ENCODE measurements at regions not wholly inside any gene's neighbourhood (a gene's known extent, or its start where the extent isn't known, plus 50 kb on each side); places are given as distances from the start of the nearest gene placed in this dataset.

DNA sequence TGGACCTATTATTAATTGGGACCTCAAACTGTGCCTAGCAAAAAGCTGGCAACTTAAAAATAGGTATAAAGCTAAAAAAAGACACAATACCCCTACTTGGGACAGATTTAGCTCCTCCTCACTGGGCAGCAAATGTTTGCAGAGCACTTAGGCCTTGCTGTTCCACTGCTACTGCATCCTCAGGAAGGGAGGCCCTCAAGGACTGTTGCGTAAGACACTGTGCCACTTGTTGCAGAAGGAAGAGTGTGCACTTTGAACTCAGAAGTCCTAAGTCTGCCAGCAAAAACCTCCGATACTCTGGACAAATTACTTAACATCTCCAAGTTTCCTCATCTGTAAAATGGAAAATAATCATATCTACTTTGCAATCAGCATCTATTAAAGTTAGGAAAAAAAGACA is 322.9 kb downstream of the BARHL2 start:
- Histone ChIP-seq H3K4me3 (ENCODE audit: low read length) (no peak overlapping the region), H3K27ac (ENCODE audit: low read length) (no peak overlapping the region), H3K4me1 (ENCODE audit: control insufficient read depth, insufficient read depth, low read length) (no peaks in the 10 kb centered on the region), H3K9me3 (ENCODE audit: control insufficient read depth, insufficient read depth, low read length) (no peaks in the 10 kb centered on the region), H3K36me3 (ENCODE audit: control insufficient read depth, insufficient read depth, low read length) (no peaks in the 10 kb centered on the region), H3K27me3 (ENCODE audit: control insufficient read depth, insufficient read depth, low read length) (no peaks in the 10 kb centered on the region)
- WGBS (ENCODE audit: insufficient coverage, insufficient read length) = no CpG with 5 or more reads among the region's 2 CpGs
- DNase-seq (ENCODE audit: low read depth, low spot score) = no peak

DNA sequence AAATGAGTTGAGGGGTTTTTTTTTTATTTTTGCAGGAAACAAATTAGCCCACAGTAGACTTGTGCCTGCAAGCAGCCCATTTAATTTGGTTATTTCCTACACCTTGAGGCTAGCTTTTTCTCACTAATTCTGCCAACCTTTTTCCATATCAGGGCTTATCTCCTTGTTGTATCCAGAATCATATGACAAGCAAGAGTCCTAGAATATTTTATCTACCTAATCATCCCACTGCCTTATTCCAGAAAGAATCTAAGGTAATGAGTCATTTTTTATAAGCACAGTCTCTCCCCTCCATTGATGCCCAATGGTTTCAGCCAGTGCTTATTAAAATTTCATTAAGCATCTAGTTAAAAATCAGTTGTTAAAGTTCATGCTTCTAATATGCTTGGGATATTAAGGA is 324.1 kb downstream of the BARHL2 start:
- no peaks in the 10 kb centered on the region for H3K36me3 ChIP-seq (ENCODE audit: control insufficient read depth, insufficient read depth, low read length)
- H3K27ac ChIP-seq (ENCODE audit: low read length) = no peak overlapping the region
- no peaks in the 10 kb centered on the region for H3K4me1 ChIP-seq (ENCODE audit: control insufficient read depth, insufficient read depth, low read length)
- no peaks in the 10 kb centered on the region for H3K27me3 ChIP-seq (ENCODE audit: control insufficient read depth, insufficient read depth, low read length)
- H3K4me3 ChIP-seq (ENCODE audit: low read length) = no peak overlapping the region
- H3K9me3 ChIP-seq (ENCODE audit: control insufficient read depth, insufficient read depth, low read length) = no peaks in the 10 kb centered on the region
- no peak for DNase-seq (ENCODE audit: low read depth, low spot score)

DNA sequence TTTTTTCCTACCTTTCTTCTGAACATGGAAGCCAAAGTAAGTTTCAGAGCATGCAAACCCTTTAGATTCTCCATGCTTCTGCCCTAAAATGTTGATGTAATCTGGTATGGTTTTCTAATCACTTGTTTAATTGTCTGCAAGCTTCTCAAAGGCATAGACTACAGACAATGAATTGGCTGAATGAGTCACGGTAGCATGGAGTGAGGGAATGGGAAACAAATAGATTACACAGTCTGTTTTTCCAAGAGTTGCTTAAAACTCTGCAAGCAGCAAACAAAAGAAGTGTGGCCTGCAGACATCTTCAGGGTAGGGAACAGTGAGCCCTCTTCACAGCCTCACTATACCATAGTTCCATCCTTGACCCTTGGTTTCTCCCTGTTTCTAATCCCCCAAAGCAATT is 326.0 kb downstream of the BARHL2 start:
- H3K4me1 ChIP-seq (ENCODE audit: control insufficient read depth, insufficient read depth, low read length) = no peaks in the 10 kb centered on the region
- no peak overlapping the region for H3K4me3 ChIP-seq (ENCODE audit: low read length)
- no peaks in the 10 kb centered on the region for H3K27me3 ChIP-seq (ENCODE audit: control insufficient read depth, insufficient read depth, low read length)
- no peak overlapping the region for H3K27ac ChIP-seq (ENCODE audit: low read length)
- H3K36me3 ChIP-seq (ENCODE audit: control insufficient read depth, insufficient read depth, low read length) = no peaks in the 10 kb centered on the region
- no peaks in the 10 kb centered on the region for H3K9me3 ChIP-seq (ENCODE audit: control insufficient read depth, insufficient read depth, low read length)
- no peak for DNase-seq (ENCODE audit: low read depth, low spot score)
- no CpG with 5 or more reads among the region's 1 CpG for WGBS (ENCODE audit: insufficient coverage, insufficient read length)

DNA sequence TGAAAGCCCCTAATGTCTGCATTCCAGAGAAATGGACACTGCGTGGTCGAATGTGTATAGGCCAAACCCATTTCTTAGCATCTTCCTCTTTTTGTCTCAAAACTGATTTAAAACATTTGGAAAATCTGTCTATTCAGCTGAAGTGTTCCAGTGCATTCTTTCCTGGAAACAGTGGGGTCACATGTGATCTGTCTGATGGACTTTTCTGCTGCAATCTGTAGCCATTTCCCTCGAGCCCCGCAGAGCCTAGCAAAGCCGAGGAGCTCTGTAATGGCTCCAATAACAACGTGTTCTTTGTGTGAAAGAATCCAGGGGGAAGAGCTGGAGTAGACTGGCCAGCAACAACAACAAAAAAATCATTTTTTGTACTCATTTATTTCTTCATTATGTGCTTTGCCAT is 329.3 kb downstream of the BARHL2 start:
- Histone ChIP-seq H3K27ac (ENCODE audit: low read length) (no peak overlapping the region), H3K36me3 (ENCODE audit: control insufficient read depth, insufficient read depth, low read length) (no peaks in the 10 kb centered on the region), H3K4me1 (ENCODE audit: control insufficient read depth, insufficient read depth, low read length) (no peaks in the 10 kb centered on the region), H3K4me3 (ENCODE audit: low read length) (no peak overlapping the region), H3K9me3 (ENCODE audit: control insufficient read depth, insufficient read depth, low read length) (no peaks in the 10 kb centered on the region), H3K27me3 (ENCODE audit: control insufficient read depth, insufficient read depth, low read length) (no peaks in the 10 kb centered on the region)
- WGBS (ENCODE audit: insufficient coverage, insufficient read length) = no CpG with 5 or more reads among the region's 6 CpGs
- no peak for DNase-seq (ENCODE audit: low read depth, low spot score)

DNA sequence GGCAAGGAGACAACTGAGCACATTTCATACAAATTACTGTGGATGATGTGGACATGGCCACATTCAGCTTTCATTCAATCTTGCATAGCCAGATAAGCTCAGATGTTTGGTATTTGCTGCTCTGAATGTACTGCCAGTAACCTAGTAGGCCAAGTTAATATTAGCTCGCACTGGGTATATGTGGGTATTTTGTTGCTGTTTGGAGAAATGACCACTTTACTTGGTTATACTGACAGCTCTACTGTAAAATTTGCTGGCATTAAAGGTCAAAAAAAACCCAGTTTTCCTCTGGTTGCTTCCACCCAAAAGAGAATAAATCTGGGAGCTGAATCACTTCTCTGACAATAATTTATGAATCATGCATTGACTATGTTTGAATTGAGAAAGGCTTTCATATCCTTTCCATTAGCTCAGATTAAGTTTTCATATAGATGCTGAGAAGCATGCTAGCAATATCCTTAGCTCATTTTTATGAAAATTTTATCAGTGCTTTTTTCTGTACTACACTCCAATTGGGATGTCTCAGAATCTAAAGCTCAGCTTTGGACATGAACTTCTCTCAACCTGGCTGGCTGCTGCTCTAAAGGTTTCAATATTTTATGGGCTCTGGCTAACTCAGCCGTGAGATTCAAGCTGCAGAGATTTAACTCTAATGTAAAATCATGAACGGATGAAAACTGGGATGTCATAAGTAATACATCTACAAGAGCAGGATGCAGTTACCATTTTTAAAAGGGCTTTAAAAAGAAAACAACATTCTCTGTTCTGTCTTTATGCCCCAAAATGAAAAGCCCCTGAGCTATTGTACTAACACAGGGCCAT is 330.0 kb downstream of the BARHL2 start:
- Histone ChIP-seq H3K27me3 (ENCODE audit: control insufficient read depth, insufficient read depth, low read length) (no peaks in the 10 kb centered on the region), H3K4me3 (ENCODE audit: low read length) (no peak overlapping the region), H3K36me3 (ENCODE audit: control insufficient read depth, insufficient read depth, low read length) (no peaks in the 10 kb centered on the region), H3K27ac (ENCODE audit: low read length) (no peak overlapping the region), H3K4me1 (ENCODE audit: control insufficient read depth, insufficient read depth, low read length) (no peaks in the 10 kb centered on the region), H3K9me3 (ENCODE audit: control insufficient read depth, insufficient read depth, low read length) (no peaks in the 10 kb centered on the region)
- DNase-seq (ENCODE audit: low read depth, low spot score) = no peak
- no CpG with 5 or more reads among the region's 3 CpGs for WGBS (ENCODE audit: insufficient coverage, insufficient read length)

DNA sequence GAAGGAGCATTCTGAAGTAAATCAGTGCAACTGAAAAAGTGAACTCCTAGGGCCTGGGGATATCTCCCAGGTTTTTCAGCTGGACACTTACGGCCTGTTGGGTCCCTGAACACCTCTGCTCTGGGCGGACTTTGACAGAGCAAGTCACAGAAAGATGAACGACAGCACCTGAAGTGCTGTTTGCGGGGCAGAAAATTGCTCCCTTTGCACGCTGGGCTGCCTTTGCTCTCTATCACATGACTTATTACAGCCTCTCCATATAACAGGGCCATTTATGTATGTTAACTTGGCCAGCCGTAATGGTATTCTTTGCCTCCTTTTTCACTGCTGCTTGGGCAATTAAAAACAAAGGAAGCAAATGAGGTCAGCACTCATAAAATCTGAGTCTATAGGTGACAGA is 332.9 kb downstream of the BARHL2 start:
- Histone ChIP-seq H3K27ac (ENCODE audit: low read length) (no peak overlapping the region), H3K36me3 (ENCODE audit: control insufficient read depth, insufficient read depth, low read length) (no peaks in the 10 kb centered on the region), H3K27me3 (ENCODE audit: control insufficient read depth, insufficient read depth, low read length) (no peaks in the 10 kb centered on the region), H3K4me1 (ENCODE audit: control insufficient read depth, insufficient read depth, low read length) (no peaks in the 10 kb centered on the region), H3K9me3 (ENCODE audit: control insufficient read depth, insufficient read depth, low read length) (no peaks in the 10 kb centered on the region), H3K4me3 (ENCODE audit: low read length) (no peak overlapping the region)
- no CpG with 5 or more reads among the region's 6 CpGs for WGBS (ENCODE audit: insufficient coverage, insufficient read length)
- DNase-seq (ENCODE audit: low read depth, low spot score) = no peak

DNA sequence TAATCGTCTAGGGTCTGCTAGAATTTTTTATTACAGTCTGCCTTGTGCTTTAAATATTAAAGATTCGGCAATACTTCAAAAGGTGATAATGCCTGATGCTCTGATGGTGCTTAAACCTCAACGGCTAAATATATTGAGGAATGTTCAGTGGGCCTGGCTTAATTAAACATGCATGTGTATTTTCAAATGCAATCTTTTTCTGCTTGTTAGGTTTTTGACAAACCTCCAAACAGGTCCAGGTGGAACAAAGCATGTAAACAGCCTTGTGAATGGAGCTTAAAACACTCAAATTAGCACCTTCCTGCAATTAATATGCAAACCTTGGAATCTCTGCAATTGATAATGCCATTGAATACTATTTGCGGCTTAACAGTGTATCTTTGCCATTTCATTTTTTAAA is 334.9 kb downstream of the BARHL2 start:
- no CpG with 5 or more reads among the region's 4 CpGs for WGBS (ENCODE audit: insufficient coverage, insufficient read length)
- no peaks in the 10 kb centered on the region for H3K4me1 ChIP-seq (ENCODE audit: control insufficient read depth, insufficient read depth, low read length)
- no peak overlapping the region for H3K27ac ChIP-seq (ENCODE audit: low read length)
- no peaks in the 10 kb centered on the region for H3K27me3 ChIP-seq (ENCODE audit: control insufficient read depth, insufficient read depth, low read length)
- no peaks in the 10 kb centered on the region for H3K36me3 ChIP-seq (ENCODE audit: control insufficient read depth, insufficient read depth, low read length)
- H3K4me3 ChIP-seq (ENCODE audit: low read length) = no peak overlapping the region
- no peak for DNase-seq (ENCODE audit: low read depth, low spot score)
- H3K9me3 ChIP-seq (ENCODE audit: control insufficient read depth, insufficient read depth, low read length) = no peaks in the 10 kb centered on the region

DNA sequence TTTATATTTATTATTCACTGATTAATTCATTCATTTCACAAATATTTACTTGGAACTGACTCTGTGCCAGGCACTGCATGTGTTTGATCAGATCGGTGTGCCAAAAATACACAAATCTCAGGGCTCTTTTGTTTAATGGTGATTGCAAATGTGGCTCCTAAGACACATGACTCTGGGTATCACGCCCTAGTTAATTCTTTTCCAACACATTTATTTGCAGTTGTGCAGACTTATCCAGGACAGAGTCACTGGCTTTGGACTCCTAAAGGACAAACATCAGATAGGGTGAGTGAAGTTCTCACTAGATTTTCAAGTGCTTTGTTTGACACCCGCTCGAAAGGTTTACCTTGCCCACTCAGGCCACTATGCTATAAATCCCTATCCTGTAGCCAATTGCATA is 335.5 kb downstream of the BARHL2 start:
- H3K27ac ChIP-seq (ENCODE audit: low read length) = no peak overlapping the region
- H3K36me3 ChIP-seq (ENCODE audit: control insufficient read depth, insufficient read depth, low read length) = no peaks in the 10 kb centered on the region
- H3K9me3 ChIP-seq (ENCODE audit: control insufficient read depth, insufficient read depth, low read length) = no peaks in the 10 kb centered on the region
- H3K4me1 ChIP-seq (ENCODE audit: control insufficient read depth, insufficient read depth, low read length) = no peaks in the 10 kb centered on the region
- no CpG with 5 or more reads among the region's 4 CpGs for WGBS (ENCODE audit: insufficient coverage, insufficient read length)
- no peak overlapping the region for H3K4me3 ChIP-seq (ENCODE audit: low read length)
- no peak for DNase-seq (ENCODE audit: low read depth, low spot score)
- no peaks in the 10 kb centered on the region for H3K27me3 ChIP-seq (ENCODE audit: control insufficient read depth, insufficient read depth, low read length)

DNA sequence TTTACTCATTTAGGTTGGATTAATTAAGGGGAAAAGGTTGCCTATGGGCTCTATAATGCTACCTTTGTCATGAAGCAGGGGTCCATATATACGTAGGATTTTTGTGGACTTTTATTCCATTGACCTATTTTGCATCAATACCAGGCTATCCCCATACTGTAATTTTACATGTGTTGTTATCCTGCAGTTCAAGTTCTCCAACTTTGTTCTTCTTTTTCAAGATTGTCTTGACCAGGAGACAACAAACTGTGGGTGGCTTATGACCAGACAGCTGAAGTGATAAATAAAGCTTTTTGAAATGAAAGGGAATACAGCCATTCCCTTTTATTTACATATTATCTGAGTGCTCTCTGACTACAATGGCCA is 345.7 kb downstream of the BARHL2 start:
- no peak overlapping the region for H3K27ac ChIP-seq (ENCODE audit: low read length)
- H3K4me1 ChIP-seq (ENCODE audit: control insufficient read depth, insufficient read depth, low read length) = no peaks in the 10 kb centered on the region
- no peaks in the 10 kb centered on the region for H3K9me3 ChIP-seq (ENCODE audit: control insufficient read depth, insufficient read depth, low read length)
- no peak overlapping the region for H3K4me3 ChIP-seq (ENCODE audit: low read length)
- DNase-seq (ENCODE audit: low read depth, low spot score) = no peak
- H3K36me3 ChIP-seq (ENCODE audit: control insufficient read depth, insufficient read depth, low read length) = no peaks in the 10 kb centered on the region
- WGBS (ENCODE audit: insufficient coverage, insufficient read length) = no CpG with 5 or more reads among the region's 1 CpG
- H3K27me3 ChIP-seq (ENCODE audit: control insufficient read depth, insufficient read depth, low read length) = no peaks in the 10 kb centered on the region

DNA sequence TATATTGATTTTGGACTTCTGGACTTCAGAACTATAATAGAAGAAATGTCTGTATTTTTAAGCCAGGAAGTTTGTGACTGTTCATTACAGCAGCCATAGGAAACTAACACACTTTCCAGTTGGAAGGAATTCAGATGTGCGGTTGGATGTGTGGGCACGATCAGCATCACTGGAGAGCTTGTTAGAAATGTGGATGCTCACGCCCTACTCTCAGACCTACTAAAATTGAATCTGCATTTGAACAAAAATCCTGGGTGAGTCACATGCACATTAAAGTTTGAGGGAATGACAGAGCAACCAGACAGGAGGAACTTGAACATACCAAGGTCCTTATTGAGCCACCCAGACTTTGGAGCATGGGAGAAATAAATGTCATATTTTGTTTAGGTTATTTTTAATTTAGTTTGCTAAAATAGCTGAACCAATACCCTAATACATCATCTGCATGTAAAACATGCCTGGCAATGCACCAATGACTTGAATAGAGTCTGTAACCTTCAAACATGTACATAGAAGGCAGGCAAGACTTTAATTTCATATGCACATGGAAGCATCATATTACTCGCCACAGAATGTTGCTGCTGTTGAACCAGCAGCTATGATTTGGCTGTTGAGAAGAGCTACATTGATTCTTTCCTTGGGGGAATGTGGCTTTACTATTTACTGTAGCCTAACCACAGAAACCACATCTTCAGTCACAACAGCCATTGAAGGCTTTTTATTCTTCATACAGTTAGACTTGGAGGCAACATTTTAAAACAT is 346.2 kb downstream of the BARHL2 start:
- WGBS (ENCODE audit: insufficient coverage, insufficient read length) = no CpG with 5 or more reads among the region's 4 CpGs
- DNase-seq (ENCODE audit: low read depth, low spot score) = no peak
- Histone ChIP-seq H3K9me3 (ENCODE audit: control insufficient read depth, insufficient read depth, low read length) (no peaks in the 10 kb centered on the region), H3K36me3 (ENCODE audit: control insufficient read depth, insufficient read depth, low read length) (no peaks in the 10 kb centered on the region), H3K27ac (ENCODE audit: low read length) (no peak overlapping the region), H3K4me3 (ENCODE audit: low read length) (no peak overlapping the region), H3K4me1 (ENCODE audit: control insufficient read depth, insufficient read depth, low read length) (no peaks in the 10 kb centered on the region), H3K27me3 (ENCODE audit: control insufficient read depth, insufficient read depth, low read length) (no peaks in the 10 kb centered on the region)

DNA sequence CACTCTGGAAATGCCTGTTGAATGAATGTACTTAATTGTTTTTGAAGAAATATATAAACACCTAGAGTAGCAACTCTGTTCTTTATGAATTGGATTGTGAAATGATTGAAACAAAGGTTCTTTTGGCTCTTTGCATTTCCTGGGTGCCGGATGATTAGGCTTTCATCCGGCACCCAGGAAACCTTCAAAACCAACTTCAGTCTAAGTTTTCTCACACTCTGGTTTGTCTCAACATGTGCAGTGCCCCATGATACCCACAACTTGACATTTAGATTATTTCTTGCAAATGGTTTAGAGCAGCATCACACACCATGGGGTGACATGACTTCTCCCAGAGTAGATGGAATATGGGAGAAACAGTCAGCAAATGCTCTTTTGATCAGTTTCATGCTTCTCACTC is 354.9 kb downstream of the BARHL2 start:
- Histone ChIP-seq H3K27me3 (ENCODE audit: control insufficient read depth, insufficient read depth, low read length) (no peaks in the 10 kb centered on the region), H3K36me3 (ENCODE audit: control insufficient read depth, insufficient read depth, low read length) (no peaks in the 10 kb centered on the region), H3K4me3 (ENCODE audit: low read length) (no peak overlapping the region), H3K9me3 (ENCODE audit: control insufficient read depth, insufficient read depth, low read length) (no peaks in the 10 kb centered on the region), H3K4me1 (ENCODE audit: control insufficient read depth, insufficient read depth, low read length) (no peaks in the 10 kb centered on the region), H3K27ac (ENCODE audit: low read length) (no peak overlapping the region)
- no peak for DNase-seq (ENCODE audit: low read depth, low spot score)
- no CpG with 5 or more reads among the region's 2 CpGs for WGBS (ENCODE audit: insufficient coverage, insufficient read length)
